GM12875 (cell line): ENCODE measurements at regions not wholly inside any gene's neighbourhood (a gene's known extent, or its start where the extent isn't known, plus 50 kb on each side); places are given as distances from the start of the nearest gene placed in this dataset.
"Not testable (repeated sequence)": the region's sequence is repeated elsewhere in the genome, so short reads cannot be mapped to it uniquely, and the experiment has no call there.

Experiments used
- H3K4me3 ChIP-seq: one replicate; pipeline ENCODE4 v1.5.1; 2011; ENCODE audit warnings: low read depth, low read length, control low read depth
- TF ChIP-seq, protein P1 (sequence below): IDR thresholded peaks from 2 replicates; pipeline ENCODE4 v1.5.1; 2011; ENCODE audit warnings: low read depth, mild to moderate bottlenecking, control low read depth, inconsistent platforms, low read length, moderate library complexity, borderline replicate concordance; ENCODE audit not compliant: insufficient read depth

GRCh38 chr3:139267300-139268246, 76.2 kb upstream of the MRPS22 start:
- TF ChIP-seq, protein P1, sequence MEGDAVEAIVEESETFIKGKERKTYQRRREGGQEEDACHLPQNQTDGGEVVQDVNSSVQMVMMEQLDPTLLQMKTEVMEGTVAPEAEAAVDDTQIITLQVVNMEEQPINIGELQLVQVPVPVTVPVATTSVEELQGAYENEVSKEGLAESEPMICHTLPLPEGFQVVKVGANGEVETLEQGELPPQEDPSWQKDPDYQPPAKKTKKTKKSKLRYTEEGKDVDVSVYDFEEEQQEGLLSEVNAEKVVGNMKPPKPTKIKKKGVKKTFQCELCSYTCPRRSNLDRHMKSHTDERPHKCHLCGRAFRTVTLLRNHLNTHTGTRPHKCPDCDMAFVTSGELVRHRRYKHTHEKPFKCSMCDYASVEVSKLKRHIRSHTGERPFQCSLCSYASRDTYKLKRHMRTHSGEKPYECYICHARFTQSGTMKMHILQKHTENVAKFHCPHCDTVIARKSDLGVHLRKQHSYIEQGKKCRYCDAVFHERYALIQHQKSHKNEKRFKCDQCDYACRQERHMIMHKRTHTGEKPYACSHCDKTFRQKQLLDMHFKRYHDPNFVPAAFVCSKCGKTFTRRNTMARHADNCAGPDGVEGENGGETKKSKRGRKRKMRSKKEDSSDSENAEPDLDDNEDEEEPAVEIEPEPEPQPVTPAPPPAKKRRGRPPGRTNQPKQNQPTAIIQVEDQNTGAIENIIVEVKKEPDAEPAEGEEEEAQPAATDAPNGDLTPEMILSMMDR, result no peak
- H3K4me3 ChIP-seq, result no peak overlapping the region

- H3K4me3 ChIP-seq, result no peak overlapping the region
- TF ChIP-seq, protein P1, result no peak
Measured at GRCh38 chr3:139269984-139270383, 73.8 kb upstream of the MRPS22 start.

DNA sequence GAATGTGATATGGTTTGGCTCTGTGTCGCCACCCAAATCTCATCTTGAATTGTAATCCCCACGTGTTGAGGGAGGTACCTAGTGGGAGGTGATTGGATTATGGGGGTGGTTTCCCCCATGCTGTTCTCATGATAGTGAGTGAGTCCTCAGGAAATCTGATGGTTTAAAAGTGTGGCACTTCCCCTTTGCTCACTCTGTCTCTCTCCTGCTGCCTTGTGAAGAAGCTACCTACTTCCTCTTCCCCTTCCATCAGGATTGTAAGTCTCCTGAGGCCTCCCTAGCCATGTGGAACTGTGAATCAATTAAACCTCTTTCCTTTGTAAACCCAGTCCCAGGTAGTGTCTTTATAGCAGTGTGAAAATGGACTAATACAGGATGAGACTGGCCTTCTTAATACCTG, 73.2 kb upstream of the MRPS22 start:
- not testable (repeated sequence) for H3K4me3 ChIP-seq

DNA sequence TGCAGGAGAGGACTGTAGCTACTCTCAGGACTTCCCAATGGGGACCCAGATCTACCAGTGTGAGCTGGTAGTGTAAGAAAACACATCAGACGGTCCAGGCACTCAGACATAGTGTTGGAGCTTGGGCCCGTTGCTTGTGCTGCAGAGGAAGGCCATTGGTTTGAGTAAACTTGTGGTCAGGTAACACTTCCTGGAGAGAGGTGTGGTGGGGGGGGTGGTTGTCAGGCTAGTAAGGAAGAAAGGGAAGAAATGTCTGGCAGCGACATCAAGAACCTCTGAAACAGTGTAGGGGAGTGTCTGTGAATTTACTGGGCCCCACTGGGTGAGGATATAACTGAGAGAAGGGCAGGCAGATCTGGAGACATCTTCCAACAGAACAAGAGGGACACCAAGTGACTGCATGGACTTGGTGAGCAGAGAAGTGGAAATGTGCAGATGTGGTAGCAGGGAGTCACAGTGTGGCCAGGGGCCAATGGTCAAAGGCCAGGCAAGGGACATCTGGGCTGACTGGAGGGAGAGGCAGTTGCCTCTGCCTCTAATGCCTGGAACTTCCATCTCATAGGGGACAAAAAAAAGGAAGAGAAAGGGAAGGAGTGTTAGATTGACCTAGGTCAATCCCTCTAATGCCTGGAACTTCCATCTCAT, 63.7 kb upstream of the MRPS22 start:
- TF ChIP-seq, protein P1, result no peak
- H3K4me3 ChIP-seq, result no peak overlapping the region

GRCh38 chr3:139281096-139281495, 62.7 kb upstream of the MRPS22 start:
- no peak overlapping the region for H3K4me3 ChIP-seq
- TF ChIP-seq, protein P1, result no peak

GRCh38 chr3:139281522-139282196, 62.2 kb upstream of the MRPS22 start:
- no peak overlapping the region for H3K4me3 ChIP-seq
- TF ChIP-seq, protein P1, result no peak

GRCh38 chr3:139283301-139283700, 60.5 kb upstream of the MRPS22 start:
- TF ChIP-seq, protein P1, result no peak
- no peak overlapping the region for H3K4me3 ChIP-seq
